Inflammatory macrophage treated with lipopolysaccharide for 4 hours (primary cell): ENCODE measurements at regions not wholly inside any gene's neighbourhood (a gene's known extent, or its start where the extent isn't known, plus 50 kb on each side); places are given as distances from the start of the nearest gene placed in this dataset.

Experiments used
- DNase-seq: peaks from one replicate; pipeline ENCODE4 v3.0.0-alpha.2; 2020

DNA sequence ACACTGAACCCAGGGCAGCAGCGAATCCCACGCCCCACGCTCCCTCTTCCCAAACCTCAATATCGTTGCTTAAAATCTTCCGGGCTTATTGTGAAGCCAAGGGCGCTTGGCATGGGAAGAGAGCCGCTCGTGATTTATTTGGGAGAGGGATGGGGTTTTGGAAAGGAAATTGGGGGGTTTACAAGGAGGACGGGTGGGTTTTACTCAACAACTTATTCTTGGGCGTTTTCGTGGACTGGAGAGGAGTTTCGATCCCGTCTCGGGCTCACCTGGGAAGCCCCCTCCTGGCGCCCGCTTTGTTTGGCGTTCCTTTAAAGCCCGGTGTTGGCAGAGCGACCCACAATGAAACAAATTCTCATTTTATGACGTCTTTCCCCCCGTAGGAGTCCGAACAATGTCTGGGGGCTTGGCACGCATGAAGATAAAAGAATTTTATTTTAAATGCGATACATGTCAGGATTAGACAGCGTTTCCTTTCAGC is 135.3 kb downstream of the INSIG2 start:
- no peak for DNase-seq

- DNase-seq, result no peak
Measured at GRCh38 chr2:118222672-118223421, 134.6 kb downstream of the INSIG2 start.

DNA sequence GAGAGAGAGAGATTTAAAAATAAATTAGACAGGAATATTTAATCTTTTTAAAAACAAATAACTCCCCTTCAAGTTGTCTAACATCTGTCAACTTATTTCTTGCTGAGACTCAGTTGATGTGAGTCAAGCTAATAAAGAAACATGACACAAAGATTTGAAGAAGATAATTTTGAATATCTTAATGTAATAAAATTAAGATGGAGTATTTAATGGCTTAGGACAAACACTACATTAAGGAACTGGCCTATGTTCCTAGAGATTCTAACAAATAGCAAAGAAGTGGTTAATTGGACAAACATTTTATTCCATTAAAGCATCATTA is 134.0 kb downstream of the INSIG2 start:
- DNase-seq, result no peak

DNA sequence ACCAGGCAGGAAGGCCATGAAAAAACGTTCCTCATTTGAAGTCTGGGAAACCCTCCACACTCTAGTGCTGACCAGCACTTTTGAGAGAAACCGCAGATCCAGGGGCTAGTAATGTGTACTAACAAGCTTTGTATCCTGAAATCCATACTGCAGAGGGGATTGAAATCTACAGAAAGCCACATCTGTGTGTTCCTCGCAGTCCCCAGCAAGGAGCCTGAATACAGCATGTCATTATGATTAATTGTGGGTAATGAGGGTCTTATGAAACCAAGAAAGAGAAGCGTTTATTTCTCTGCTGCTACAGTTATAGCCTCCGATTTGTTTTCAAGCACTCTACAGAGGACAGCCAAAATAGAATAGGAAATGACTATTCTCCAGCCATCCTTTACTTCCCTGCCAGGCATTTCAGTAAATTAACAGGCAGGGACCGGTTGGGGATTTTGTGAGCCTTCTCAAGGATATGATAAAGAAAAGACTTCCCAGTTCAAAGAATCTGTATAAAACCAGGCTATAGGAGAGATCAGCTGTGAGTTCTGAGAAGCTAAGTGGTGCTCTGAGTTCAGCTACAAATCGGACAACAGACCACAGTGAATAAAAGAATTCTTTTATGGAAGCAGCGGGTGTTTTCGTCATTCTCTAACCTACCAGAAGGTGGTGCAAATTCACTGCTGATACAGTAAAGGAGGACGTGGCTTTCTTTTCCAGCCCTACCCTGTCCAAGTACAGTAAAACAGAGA is 133.4 kb downstream of the INSIG2 start:
- peak; percentile 72 for DNase-seq

GRCh38 chr2:118219611-118220010 is 131.3 kb downstream of the INSIG2 start:
- no peak for DNase-seq

GRCh38 chr2:118216224-118216623 is 128.0 kb downstream of the INSIG2 start:
- DNase-seq, result no peak

DNA sequence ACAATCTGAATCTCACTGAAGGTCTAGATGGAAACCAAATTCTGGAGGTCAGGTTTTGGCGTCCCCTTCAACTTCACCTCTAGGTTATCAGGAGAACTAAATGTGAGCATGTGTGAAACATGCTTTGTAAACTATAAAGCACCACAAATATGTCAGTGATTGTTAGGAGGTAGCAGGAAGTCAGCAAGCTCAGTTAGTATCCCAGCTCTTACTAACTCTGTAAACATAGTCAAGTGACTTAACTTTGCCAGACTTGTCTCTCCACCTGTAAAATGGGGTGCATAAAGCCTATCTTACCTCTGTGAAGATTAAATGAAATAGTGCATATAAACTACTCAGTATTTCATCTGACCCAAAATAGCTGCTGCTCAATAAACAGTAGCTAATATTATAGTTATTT is 121.5 kb downstream of the INSIG2 start:
- DNase-seq, result no peak

- DNase-seq, result no peak
Measured at GRCh38 chr2:118207889-118208288, 119.6 kb downstream of the INSIG2 start.

DNA sequence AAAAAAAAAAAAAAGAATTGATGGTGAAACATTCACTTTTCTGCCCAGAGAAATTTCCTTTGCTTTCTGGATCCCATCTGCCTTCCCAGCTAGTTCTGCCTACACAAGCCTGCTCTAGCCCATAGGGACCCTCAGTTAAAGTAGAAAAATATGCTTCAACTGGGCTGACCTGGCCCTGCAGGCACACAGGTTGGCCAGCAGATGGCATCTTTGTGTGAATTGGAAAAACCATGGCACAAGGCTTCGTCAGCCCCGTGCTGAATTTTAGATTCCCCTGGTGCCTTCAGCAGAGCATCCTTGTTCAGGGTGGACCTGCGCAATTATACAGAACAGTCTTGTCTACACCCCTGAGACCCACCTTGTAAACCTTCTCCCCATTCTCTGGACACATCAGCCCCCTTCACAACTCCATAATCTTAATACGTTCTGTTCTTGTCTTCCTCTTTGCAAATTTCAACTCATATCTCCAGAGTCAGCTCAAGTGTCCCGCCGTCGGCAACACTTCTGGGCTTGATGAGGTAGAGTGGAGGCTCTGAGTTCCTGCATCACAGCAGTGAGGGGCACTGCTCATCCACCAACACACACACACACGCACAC is 114.5 kb downstream of the INSIG2 start:
- DNase-seq, result peak; percentile 52

DNA sequence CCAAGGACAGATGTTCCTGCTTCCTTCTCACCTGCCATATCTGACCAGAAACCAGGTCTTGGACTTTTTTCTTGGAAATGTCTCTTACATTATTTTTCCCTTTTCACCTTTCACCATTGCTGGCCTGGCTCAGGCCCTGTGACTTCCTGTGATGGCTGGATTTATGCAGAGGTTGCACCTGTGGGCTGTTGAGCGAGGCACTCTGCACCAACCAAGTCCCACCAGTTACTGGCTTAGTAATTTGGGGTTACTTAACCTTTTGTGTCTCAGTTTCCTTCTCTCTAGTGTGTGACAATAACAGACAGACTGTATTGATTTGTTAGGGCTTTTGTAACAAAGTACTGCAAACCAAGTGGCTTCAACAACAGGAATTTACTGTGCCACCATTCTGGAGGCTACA is 110.0 kb downstream of the INSIG2 start:
- DNase-seq, result no peak

GRCh38 chr2:118197011-118197675 is 108.9 kb downstream of the INSIG2 start:
- DNase-seq, result no peak

DNA sequence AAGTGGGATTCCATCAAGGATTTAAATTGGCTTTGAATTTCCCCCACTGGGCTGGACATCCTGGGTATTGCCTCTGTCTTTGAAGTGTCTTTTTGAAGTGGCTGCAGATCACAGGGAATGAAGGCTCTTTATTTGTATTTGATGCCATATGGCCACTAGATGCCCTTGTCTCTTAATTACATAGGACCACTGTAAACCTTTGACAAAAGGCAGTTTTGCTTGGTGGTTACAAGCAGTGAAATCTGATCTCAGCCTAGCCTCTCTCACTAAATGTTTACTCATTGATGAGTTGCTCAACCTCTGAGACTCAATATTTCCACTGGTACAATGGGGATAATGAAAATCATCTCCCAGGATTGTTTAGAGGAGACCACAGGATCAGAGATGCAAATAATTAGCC is 102.2 kb downstream of the INSIG2 start:
- DNase-seq, result no peak

DNA sequence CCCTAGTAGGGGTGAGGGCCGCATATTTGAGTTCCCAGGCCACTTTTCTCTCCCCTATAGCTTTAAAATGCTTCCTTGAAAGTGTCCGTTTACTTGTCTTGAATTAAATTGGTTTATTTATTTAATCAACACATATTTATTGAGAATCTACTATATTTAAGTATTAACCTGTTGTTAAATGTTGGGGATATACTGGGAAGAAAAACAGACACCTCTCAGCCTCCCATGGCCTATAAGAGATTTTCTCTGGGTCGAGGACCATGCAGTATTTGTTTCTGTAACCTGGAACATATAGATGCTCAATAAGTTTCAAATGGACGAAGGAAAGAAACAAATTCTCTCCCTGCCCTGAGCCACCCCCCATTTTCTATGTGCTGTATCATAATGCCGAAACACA is 98.6 kb downstream of the INSIG2 start:
- DNase-seq, result no peak

DNA sequence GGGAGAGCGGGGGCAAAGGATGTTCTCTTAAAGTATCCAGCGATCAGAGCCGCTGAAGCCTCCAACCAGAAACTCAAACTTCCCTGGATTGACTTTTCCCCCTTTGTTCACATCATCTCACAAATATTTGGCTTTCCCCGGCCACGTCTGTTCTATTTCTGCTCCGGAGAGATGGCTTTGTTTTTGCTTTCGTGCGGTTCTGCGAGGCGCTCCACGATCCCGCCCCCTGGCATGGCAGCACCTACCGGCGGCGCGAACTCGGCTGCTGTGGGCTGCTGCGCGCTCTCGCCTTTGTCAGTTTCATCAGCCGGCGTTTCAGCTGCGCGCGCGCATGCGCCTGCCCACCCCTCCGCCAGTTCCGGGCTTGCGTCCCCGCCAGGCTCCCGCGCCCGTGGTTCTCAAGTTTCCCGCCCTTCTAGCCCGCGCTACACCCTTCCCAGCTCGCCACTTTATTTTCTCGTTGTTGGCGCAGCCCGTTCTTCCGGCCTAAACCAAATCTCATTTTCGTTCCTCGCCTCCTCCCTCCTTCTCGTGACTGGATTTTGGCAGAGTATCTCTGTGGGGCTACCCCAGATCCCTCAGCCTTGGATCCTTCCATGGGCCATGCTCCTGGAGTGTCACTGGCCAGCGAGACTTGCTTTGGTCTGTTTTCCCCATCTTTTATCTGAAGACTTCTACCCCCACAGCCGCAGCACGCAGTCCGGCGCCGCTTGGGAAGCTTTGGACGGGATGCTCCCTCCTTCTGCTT is 98.0 kb downstream of the INSIG2 start:
- peak; percentile 81 for DNase-seq

DNA sequence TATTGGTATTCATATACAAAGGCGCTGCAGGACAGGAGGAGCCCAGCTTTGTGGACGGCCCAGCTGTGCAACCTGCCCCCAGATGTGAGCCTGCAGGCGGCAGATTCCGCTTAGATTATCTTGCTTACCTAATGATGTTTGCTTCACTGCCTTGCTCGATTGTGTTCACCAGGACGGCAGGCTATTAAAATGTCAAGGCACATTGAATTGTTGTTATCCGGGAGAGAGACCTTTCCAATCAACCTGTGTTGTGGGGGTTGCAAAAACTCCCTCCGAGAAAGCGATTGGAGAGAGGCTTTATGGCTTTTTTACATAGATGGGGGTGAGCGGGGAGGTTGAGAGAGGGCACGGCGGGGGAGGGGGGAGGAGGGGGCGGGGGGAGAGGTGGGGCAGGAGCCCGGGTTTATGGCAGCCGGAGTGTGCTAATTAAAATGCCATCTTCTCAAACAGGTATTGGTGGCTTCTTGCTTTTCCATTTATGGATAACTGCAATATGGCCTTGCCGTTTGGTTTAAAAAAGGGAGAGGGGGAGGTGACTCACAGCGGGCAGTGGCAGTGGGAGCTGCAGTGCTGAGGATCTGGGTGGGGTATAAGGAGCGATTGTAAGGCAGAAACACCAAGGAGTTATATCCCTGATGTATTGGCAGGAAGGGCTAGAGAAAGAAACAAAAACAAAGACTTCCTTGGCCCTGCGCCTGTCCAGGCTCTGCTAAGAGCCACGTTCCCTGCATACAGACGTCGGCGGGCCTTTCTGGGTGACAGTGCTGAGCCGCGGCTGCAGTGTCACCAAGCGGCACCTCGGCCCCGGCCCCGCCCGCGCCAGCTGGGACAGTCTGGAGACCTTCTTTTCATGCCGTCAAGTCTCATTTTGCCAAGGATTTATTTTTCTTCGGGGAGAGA is 97.2 kb downstream of the INSIG2 start:
- peak; percentile 59 for DNase-seq

GRCh38 chr2:118183381-118183780 is 95.1 kb downstream of the INSIG2 start:
- DNase-seq, result no peak

DNA sequence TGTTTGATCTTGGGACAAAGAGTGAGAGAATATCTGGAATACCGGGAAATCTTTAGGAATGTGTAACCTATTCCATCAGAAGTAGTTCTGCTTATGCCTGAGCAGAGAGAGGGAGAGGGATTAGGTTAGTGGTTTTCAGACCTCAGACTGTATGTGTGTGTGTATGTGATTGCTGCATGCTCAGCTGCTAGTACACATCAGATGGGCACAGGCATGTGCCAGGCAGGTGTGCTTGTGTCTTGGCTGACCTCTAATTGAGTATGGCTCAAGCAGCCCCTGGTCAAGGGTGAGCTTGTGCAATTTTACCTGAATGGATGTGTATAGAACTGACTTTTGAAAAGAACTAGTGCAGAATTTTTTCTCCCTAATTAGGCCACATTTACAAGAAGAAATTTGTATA is 91.2 kb downstream of the INSIG2 start:
- no peak for DNase-seq

GRCh38 chr2:118177884-118178283 is 89.6 kb downstream of the INSIG2 start:
- DNase-seq, result peak; percentile 72

DNA sequence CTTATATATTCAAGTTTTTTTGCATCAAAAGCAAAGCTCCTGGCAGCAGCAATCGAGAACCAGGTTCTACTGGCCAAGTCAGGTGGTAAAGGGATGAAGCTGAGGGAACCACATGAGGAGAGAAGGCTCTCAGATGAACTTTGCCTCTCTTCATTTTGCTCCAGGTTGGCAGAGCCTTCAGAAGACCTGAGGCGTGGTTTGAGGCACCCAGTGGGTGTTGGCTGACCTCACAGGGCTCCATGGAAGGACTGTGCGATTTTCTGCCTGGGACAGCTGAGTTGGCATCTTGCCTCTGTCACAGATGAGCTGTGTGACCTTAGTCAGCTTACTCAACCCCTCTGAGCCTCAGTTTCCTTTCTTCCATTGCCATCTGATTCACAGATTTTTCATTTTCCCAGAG is 89.0 kb downstream of the INSIG2 start:
- DNase-seq, result peak; percentile 45

DNA sequence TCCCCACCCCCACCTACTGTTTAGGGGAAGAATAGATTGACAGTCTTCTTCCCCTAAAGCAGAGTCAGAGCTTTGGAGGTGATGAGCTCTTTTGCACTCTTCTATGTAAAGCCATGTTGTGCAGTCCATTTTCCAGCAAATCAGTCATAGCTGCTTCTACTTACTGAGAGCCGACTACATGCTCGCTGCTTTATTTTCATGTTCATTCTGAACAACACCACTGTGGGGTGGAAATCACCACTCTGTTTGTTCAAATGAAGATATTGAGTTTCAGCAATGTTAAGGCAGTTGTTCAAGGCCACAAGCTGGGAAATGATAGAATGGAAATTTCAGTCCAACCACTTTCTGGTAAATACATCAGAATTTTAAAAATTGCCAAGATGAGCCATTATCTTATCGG is 88.3 kb downstream of the INSIG2 start:
- no peak for DNase-seq

DNA sequence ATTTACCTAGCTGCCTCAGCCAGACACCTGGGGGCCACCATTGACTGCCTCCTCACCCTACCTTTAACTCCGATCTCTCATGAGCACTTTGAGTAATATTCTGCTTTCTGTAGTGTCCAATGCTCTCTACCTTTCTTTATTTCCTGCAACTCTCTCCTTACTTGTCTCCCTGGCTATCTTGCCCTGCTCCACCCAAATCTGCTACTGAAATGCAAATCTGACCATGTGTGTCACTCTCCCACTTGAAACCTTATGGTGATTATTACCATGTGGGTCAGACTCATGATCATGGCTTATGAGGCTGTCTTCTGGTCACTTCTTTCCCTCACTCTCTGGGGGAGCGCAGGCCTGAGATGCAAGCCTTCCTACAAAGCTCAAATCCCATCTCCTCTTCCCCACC is 83.3 kb downstream of the INSIG2 start:
- no peak for DNase-seq
